CD4-positive, alpha-beta T cell (primary cell): ENCODE measurements at regions not wholly inside any gene's neighbourhood (a gene's known extent, or its start where the extent isn't known, plus 50 kb on each side); places are given as distances from the start of the nearest gene placed in this dataset.

Experiments used
- ATAC-seq: fragments of 200-7000 bp; cut with Tn5 transposase; one replicate; pipeline ENCODE4 v1.10.0; 2022; ENCODE audit warnings: mild to moderate bottlenecking; ENCODE audit not compliant: poor library complexity
- CTCF ChIA-PET: fragments of 350-600 bp; sonication (Branson Sonifier 250); formaldehyde crosslinking; loops from one replicate; lab custom pipeline; 2021; ENCODE audit warnings: antibody characterized with exemption, inconsistent platforms; lab: Charles Lee
- POLR2A ChIA-PET: fragments of 350-600 bp; sonication (Branson Sonifier 250); formaldehyde crosslinking; loops from one replicate; lab custom pipeline; 2021; ENCODE audit warnings: antibody characterized with exemption, inconsistent platforms; lab: Charles Lee
- DNase-seq, 14 experiments: peaks; one replicate each; pipeline ENCODE4 v3.0.0-alpha.2; 2013 to 2020; ENCODE audit warnings: mixed read lengths in 2 of 14
- H3K27ac ChIP-seq, 2 donors: one replicate each; pipeline versions ENCODE4 v1.5.1 to v1.7.0; 2013; ENCODE audit warnings: low read length in 2 of 2, low read depth in 1 of 2, mild to moderate bottlenecking in 1 of 2
- H3K27me3 ChIP-seq, 2 experiments: 1 replicate in 1 of 2; 2 replicates in 1 of 2; pipeline versions ENCODE4 v1.6.1 to v1.7.0; 2013; ENCODE audit warnings: low read length in 2 of 2, control low read depth in 1 of 2, mild to moderate bottlenecking in 1 of 2, moderate library complexity in 1 of 2; ENCODE audit not compliant: insufficient read depth in 2 of 2, control insufficient read depth in 1 of 2
- H3K36me3 ChIP-seq: one replicate; pipeline ENCODE4 v1.6.1; 2013; ENCODE audit warnings: low read length, control low read depth; ENCODE audit not compliant: insufficient read depth
- H3K4me1 ChIP-seq: one replicate; pipeline ENCODE4 v1.6.1; 2013; ENCODE audit warnings: low read length, control low read depth; ENCODE audit not compliant: insufficient read depth
- H3K4me3 ChIP-seq: one replicate; pipeline ENCODE4 v1.5.1; 2013; ENCODE audit warnings: mild to moderate bottlenecking, low read length, moderate library complexity
- H3K9me3 ChIP-seq, 2 experiments: 1 replicate in 1 of 2; 2 replicates in 1 of 2; pipeline versions ENCODE4 v1.6.1 to v1.7.0; 2013; ENCODE audit warnings: low read length in 2 of 2, mild to moderate bottlenecking in 2 of 2, control low read depth in 1 of 2, moderate library complexity in 1 of 2; ENCODE audit not compliant: control insufficient read depth in 1 of 2, insufficient read depth in 1 of 2
- H3K27ac Mint-ChIP-seq: one replicate; pipeline ENCODE4 v1.8.0; 2020; ENCODE audit warnings: mixed read lengths
- H3K27me3 Mint-ChIP-seq: one replicate; pipeline ENCODE4 v1.8.0; 2021; ENCODE audit warnings: mixed read lengths
- H3K36me3 Mint-ChIP-seq: one replicate; pipeline ENCODE4 v1.8.0; 2021; ENCODE audit warnings: low read depth, mixed read lengths
- H3K4me1 Mint-ChIP-seq: one replicate; pipeline ENCODE4 v1.8.0; 2021; ENCODE audit warnings: low read depth, mixed read lengths
- H3K4me3 Mint-ChIP-seq: one replicate; pipeline ENCODE4 v1.8.0; 2020; ENCODE audit warnings: mild to moderate bottlenecking, mixed read lengths
- H3K9me3 Mint-ChIP-seq: one replicate; pipeline ENCODE4 v1.8.0; 2020; ENCODE audit warnings: mixed read lengths
- CTCF ChIP-seq: fragments of 200-600 bp; IDR thresholded peaks from one replicate; pipeline ENCODE4 v1.8.0; 2022; ENCODE audit warnings: antibody characterized with exemption, mild to moderate bottlenecking
- intact Hi-C, 2 experiments: fragments of 100-400 bp; cut with DNase I in 1 of 2; cut with micrococcal nuclease in 1 of 2; formaldehyde crosslinking; loops; one replicate each; pipeline versions ENCODE4 v1.15.1 to v1.9.0; 2023 to 2025; cut with DNase I, micrococcal nuclease

- Mint-ChIP-seq H3K4me3 (no peak overlapping the region), H3K36me3 (no peaks in the 10 kb centered on the region), H3K9me3 (no peaks in the 10 kb centered on the region), H3K27ac (no peak overlapping the region), H3K27me3 (peaks cover 6% of the 10 kb centered on the region), H3K4me1 (no peaks in the 10 kb centered on the region)
- DNase-seq (no peak), ATAC-seq (no peak)
- no peaks in the 10 kb centered on the region for H3K4me1 ChIP-seq
- ChIA-PET POLR2A (no interaction called here), CTCF (no interaction called here)
- H3K9me3 ChIP-seq: peaks cover 0 to 3% of the 10 kb centered on the region in 2 experiments
- intact Hi-C loops: no loop called here
- H3K4me3 ChIP-seq: no peak overlapping the region
- no peak for TF ChIP-seq CTCF
- H3K36me3 ChIP-seq: no peaks in the 10 kb centered on the region
- no peak overlapping the region for H3K27ac ChIP-seq
- H3K27me3 ChIP-seq: no peaks in the 10 kb centered on the region
These were observed 383.1 kb upstream of the TNP1 start for GRCh38 chr2:217242947-217243346.

- CTCF ChIA-PET: no interaction called here
- H3K9me3 Mint-ChIP-seq: peaks cover 6% of the 10 kb centered on the region
- H3K4me3 Mint-ChIP-seq: no peak overlapping the region
- H3K27me3 Mint-ChIP-seq: no peaks in the 10 kb centered on the region
- ATAC-seq (no peak), DNase-seq (no peak)
- H3K4me3 ChIP-seq: no peak overlapping the region
- H3K4me1 Mint-ChIP-seq: no peaks in the 10 kb centered on the region
- no peak for TF ChIP-seq CTCF
- POLR2A ChIA-PET: no interaction called here
- H3K36me3 ChIP-seq: no peaks in the 10 kb centered on the region
- H3K4me1 ChIP-seq: no peaks in the 10 kb centered on the region
- intact Hi-C loops: no loop called here
- no peak overlapping the region for H3K27ac Mint-ChIP-seq
- H3K27ac ChIP-seq: no peak overlapping the region
- no peaks in the 10 kb centered on the region for H3K9me3 ChIP-seq
- no peaks in the 10 kb centered on the region for H3K36me3 Mint-ChIP-seq
- no peaks in the 10 kb centered on the region for H3K27me3 ChIP-seq
These were observed 371.9 kb upstream of the TNP1 start for GRCh38 chr2:217231724-217232123.

GRCh38 chr2:217231212-217231611 lies 371.3 kb upstream of the TNP1 start:
- Mint-ChIP-seq H3K27me3 (no peaks in the 10 kb centered on the region), H3K4me1 (no peaks in the 10 kb centered on the region), H3K4me3 (no peak overlapping the region), H3K27ac (no peak overlapping the region), H3K36me3 (no peaks in the 10 kb centered on the region), H3K9me3 (peaks cover under 1% of the 10 kb centered on the region)
- DNase-seq (no peak), ATAC-seq (no peak)
- ChIA-PET POLR2A (no interaction called here), CTCF (no interaction called here)
- TF ChIP-seq CTCF: no peak
- intact Hi-C loops: no loop called here
- H3K36me3 ChIP-seq: no peaks in the 10 kb centered on the region
- H3K4me3 ChIP-seq: no peak overlapping the region
- no peaks in the 10 kb centered on the region for H3K4me1 ChIP-seq
- no peaks in the 10 kb centered on the region for H3K27me3 ChIP-seq
- no peaks in the 10 kb centered on the region for H3K9me3 ChIP-seq
- no peak overlapping the region for H3K27ac ChIP-seq
